ENCODE measurements at regions not wholly inside any gene's neighbourhood (a gene's known extent, or its start where the extent isn't known, plus 50 kb on each side); places are given as distances from the start of the nearest gene placed in this dataset.

- TF ChIP-seq TCF7L2 (IDR thresholded peaks at IDR 0.05; ENCODE audit: borderline replicate concordance, extremely low read depth, insufficient read depth, insufficient read length) = no peak
Observed at GRCh38 chr15:58292751-58293175, 139.0 kb upstream of the LIPC start (continued).

GRCh38 chr15:58293622-58294550 is 137.9 kb upstream of the LIPC start:
- Histone ChIP-seq H3K9me2 (ENCODE audit: insufficient read depth) (0 out of 2 replicates have a peak, but pooled peaks cover 3% of the 10 kb centered on the region), H3K27me3 (ENCODE audit: insufficient read depth, low read length) (no peaks in the 10 kb centered on the region), H3K27ac (ENCODE audit: low read depth, low read length) (no peak overlapping the region), H3K9ac (ENCODE audit: low read length) (no peak overlapping the region), H3K9me3 (ENCODE audit: control insufficient read depth in 1 of 2, insufficient read depth in 1 of 2, low read depth in 1 of 2, low read length in 2 of 2) (no peaks in the 10 kb centered on the region), H3K4me3 (replicated peaks in 1 of 2; ENCODE audit: low read depth in 1 of 2, low read length in 2 of 2) (no peak overlapping the region), H3K36me3 (ENCODE audit: control insufficient read depth in 1 of 2, insufficient read depth in 2 of 2, low read length in 2 of 2) (no peaks in the 10 kb centered on the region), H3K4me1 (ENCODE audit: control insufficient read depth in 1 of 2, insufficient read depth in 2 of 2, low read length in 2 of 2) (no peaks in the 10 kb centered on the region; a peak in 1 of 4 replicates), H2AFZ (ENCODE audit: low read depth, low read length, poor library complexity, severe bottlenecking) (no peak overlapping the region), H4K20me1 (ENCODE audit: insufficient read depth) (no peaks in the 10 kb centered on the region), H3K4me2 (ENCODE audit: low read length) (no peak overlapping the region), H3K79me2 (ENCODE audit: insufficient read depth, low read length) (no peaks in the 10 kb centered on the region)
- intact Hi-C loops (cut with micrococcal nuclease) = no loop called here
- ChIA-PET RAD21 (ENCODE audit: low non-redundant PET in 1 of 2, low total read pairs in 2 of 2, uncharacterized antibody in 2 of 2, unreplicated experiment in 2 of 2) (no interaction called here), POLR2A (no interaction called here), CTCF (no interaction called here)
- DNase-seq (ENCODE audit: low read depth, low spot score) (no peak), ATAC-seq (no peak)
- no peak for TF ChIP-seq EGR1 (IDR thresholded peaks at IDR 0.05; ENCODE audit: low read depth)
- no peak for TF ChIP-seq EZH2phosphoT487 (IDR thresholded peaks at IDR 0.05; ENCODE audit: borderline replicate concordance)
- no peak for TF ChIP-seq MAX (IDR thresholded peaks at IDR 0.05)
- TF ChIP-seq ELF1 (IDR thresholded peaks at IDR 0.05; ENCODE audit: borderline replicate concordance, low read depth) = no peak
- no peak for TF ChIP-seq POLR2A (IDR thresholded peaks at IDR 0.05; ENCODE audit: borderline replicate concordance, extremely low read depth, insufficient read depth, insufficient read length)
- no peak for TF ChIP-seq ATF3 (IDR thresholded peaks at IDR 0.05)
- BruUV-seq (replicated peaks) = no TSS peak

All from HCT116 (cell line).